ENCODE measurements at regions not wholly inside any gene's neighbourhood (a gene's known extent, or its start where the extent isn't known, plus 50 kb on each side); places are given as distances from the start of the nearest gene placed in this dataset.

DNA sequence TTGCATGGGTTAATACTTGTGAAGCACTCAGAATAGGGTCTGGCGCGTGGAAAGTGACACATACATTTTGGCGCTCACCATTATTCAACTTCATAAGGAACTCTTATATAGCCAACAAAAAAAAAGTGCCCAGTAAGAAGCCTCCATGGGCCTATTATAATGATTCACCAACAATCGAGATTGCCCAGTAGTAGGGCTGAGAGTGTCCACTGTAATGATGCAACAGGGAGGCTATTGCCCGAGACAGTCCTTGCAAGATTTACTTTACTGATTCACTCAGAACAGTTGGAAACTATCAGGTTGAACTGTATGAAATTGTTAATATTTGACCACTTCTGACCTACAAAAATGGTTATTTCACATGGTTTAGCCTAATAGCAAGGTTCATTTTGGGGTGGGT is 86.0 kb downstream of the PJA1 start:
- in situ Hi-C loops (cut with HindIII; ENCODE audit: low pct_unique_long_range_greater_than_20kb, low sequenced_read_pairs) = no loop called here
- TF ChIP-seq JUND (IDR thresholded peaks at IDR 0.05; ENCODE audit: low read depth) = no peak
- DNase-seq (ENCODE audit: low read depth in 1 of 2, low spot score in 1 of 2) = no peak

- in situ Hi-C loops (cut with HindIII; ENCODE audit: low pct_unique_long_range_greater_than_20kb, low sequenced_read_pairs) = no loop called here
- TF ChIP-seq JUND (IDR thresholded peaks at IDR 0.05; ENCODE audit: low read depth) = no peak
- DNase-seq (ENCODE audit: low read depth in 1 of 2, low spot score in 1 of 2) = no peak
These were observed 87.3 kb downstream of the PJA1 start for GRCh38 chrX:69077895-69078455.

GRCh38 chrX:69076088-69076487 is 89.2 kb downstream of the PJA1 start:
- no peak for TF ChIP-seq JUND (IDR thresholded peaks at IDR 0.05; ENCODE audit: low read depth)
- DNase-seq (ENCODE audit: low read depth in 1 of 2, low spot score in 1 of 2) = no peak
- in situ Hi-C loops (cut with HindIII; ENCODE audit: low pct_unique_long_range_greater_than_20kb, low sequenced_read_pairs) = no loop called here

- in situ Hi-C loops (cut with HindIII; ENCODE audit: low pct_unique_long_range_greater_than_20kb, low sequenced_read_pairs) = no loop called here
- no peak for DNase-seq (ENCODE audit: low read depth in 1 of 2, low spot score in 1 of 2)
- no peak for TF ChIP-seq JUND (IDR thresholded peaks at IDR 0.05; ENCODE audit: low read depth)
These were observed 90.5 kb downstream of the PJA1 start for GRCh38 chrX:69074726-69075125.

DNA sequence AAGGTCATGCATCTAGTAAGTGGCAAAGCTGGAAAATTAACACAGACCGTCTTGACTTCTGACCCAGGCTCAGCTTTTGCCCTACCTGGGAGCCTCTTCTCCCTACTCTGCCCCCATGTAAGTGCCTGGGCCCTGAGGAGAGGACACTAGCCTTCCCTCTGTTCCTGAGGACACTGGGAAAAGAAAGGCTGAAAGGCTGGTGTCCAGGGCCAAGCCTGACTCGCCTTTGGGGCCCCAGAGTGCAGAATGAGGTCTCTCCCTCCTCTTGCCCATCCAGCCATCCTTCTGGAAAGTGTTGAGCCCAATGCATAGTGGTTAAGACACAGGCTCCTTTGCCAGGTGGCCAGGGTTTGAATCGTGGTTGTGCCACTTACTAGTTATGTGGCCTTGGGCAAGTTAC is 91.5 kb downstream of the PJA1 start:
- TF ChIP-seq JUND (IDR thresholded peaks at IDR 0.05; ENCODE audit: low read depth) = no peak
- DNase-seq (ENCODE audit: low read depth in 1 of 2, low spot score in 1 of 2) = no peak
- in situ Hi-C loops (cut with HindIII; ENCODE audit: low pct_unique_long_range_greater_than_20kb, low sequenced_read_pairs) = no loop called here

GRCh38 chrX:69073241-69073640 is 92.0 kb downstream of the PJA1 start:
- TF ChIP-seq JUND (IDR thresholded peaks at IDR 0.05; ENCODE audit: low read depth) = no peak
- no peak for DNase-seq (ENCODE audit: low read depth in 1 of 2, low spot score in 1 of 2)
- in situ Hi-C loops (cut with HindIII; ENCODE audit: low pct_unique_long_range_greater_than_20kb, low sequenced_read_pairs) = no loop called here

DNA sequence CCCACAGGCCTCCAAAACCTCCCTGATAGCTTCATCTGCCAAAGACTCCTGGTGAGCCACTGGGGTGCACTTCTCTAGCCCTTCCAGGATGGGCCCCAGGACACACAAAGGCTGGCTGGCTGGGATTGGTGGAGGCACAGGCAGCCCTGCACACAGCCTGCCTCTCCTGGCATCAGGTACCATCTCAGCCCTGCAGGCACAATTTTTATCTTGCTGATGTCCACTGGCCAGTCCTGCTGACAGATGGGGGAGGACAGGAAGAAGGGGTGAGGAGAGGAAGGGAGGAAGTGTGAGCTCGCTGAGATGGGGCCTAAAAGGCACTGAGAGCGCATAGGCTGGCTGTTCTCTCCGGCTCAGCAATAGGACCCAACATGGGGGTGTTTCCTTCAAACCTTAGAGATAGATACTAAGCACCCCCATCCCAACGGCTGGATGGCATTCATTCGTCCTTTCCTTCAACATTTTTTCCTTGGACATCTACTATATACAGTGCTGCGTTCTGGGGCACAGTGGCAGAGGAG is 92.7 kb downstream of the PJA1 start:
- in situ Hi-C loops (cut with HindIII; ENCODE audit: low pct_unique_long_range_greater_than_20kb, low sequenced_read_pairs) = no loop called here
- no peak for DNase-seq (ENCODE audit: low read depth in 1 of 2, low spot score in 1 of 2)
- no peak for TF ChIP-seq JUND (IDR thresholded peaks at IDR 0.05; ENCODE audit: low read depth)

DNA sequence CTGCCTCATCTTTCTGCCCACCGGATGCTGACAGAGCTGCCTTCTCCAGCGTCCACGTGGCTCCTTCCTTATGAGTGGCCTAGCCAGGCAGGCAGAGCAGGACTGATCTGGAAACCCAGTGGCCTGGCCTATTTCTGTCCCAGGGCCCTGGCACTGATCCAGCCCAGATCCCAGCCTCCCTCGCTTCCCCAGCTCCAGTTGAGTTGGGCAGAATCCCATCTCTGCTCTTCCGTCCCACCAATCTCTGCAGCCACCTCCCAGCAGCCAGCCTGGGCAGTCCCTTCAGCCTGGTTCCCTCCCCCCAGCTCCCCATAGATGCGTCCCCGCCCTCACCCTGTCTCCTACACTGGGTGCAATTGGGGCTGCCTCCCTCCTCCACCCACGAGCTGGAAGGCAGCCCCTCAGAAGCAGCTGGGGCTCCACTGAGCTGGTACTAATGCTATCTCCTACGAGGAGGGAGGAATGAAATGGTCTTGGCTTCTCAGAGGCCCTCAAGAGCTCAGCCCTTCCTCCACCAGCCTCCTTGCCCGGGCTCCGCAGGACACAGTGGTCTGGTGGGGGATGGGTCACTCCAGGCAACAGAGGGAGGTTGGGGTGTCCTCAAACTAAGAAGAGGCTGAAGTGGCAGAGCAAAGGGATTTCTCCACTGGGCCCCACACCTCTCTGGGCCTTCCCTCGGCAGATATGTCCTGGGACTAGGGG is 94.2 kb downstream of the PJA1 start:
- in situ Hi-C loops (cut with HindIII; ENCODE audit: low pct_unique_long_range_greater_than_20kb, low sequenced_read_pairs) = no loop called here
- no peak for TF ChIP-seq JUND (IDR thresholded peaks at IDR 0.05; ENCODE audit: low read depth)

GRCh38 chrX:69069876-69070275 is 95.4 kb downstream of the PJA1 start:
- in situ Hi-C loops (cut with HindIII; ENCODE audit: low pct_unique_long_range_greater_than_20kb, low sequenced_read_pairs) = no loop called here
- no peak for DNase-seq (ENCODE audit: low read depth in 1 of 2, low spot score in 1 of 2)
- TF ChIP-seq JUND (IDR thresholded peaks at IDR 0.05; ENCODE audit: low read depth) = no peak

More for the DNA sequence above, 94.2 kb downstream of the PJA1 start:
- no peak for DNase-seq (ENCODE audit: low read depth in 1 of 2, low spot score in 1 of 2)

- no peak for DNase-seq (ENCODE audit: low read depth in 1 of 2, low spot score in 1 of 2)
- no peak for TF ChIP-seq JUND (IDR thresholded peaks at IDR 0.05; ENCODE audit: low read depth)
- in situ Hi-C loops (cut with HindIII; ENCODE audit: low pct_unique_long_range_greater_than_20kb, low sequenced_read_pairs) = no loop called here
These were observed 96.2 kb downstream of the PJA1 start for GRCh38 chrX:69069086-69069445.

DNA sequence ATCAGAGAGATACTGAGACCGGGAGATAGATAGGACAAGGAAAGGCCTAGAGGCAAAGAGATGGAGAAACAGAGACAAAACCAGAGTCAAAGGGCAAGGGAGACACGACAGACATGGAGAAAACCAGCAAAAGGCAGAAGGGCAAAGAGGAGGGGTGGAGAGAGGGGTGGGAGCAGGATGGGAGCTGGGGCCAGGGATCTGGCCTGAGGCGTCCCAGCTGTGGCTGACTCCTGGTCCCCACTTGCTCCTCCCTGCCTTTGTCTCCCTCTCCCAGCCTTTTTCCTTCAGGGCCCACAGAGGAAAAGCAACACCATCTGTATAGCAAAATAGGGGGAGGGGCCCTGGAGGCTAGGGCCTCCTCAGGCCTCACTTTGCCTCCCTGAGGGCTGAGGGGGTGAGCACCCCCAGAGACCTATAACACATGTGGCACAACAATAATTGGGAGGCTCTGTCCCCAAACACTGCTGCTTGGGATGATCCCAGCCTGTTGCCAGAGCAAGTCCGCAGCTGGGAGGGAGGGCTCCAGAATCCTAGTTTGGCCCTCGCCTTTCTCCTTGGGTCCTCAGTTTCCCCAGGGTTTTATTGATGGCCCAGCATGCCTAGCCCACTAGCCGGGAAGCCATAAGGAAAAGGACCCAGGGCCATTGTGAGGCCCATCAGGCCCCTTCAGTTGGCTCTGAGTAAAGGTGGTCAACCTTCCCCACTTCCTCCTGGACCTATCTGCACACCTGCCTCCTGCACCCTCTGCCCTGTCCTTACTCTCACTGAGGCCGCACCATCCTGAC is 96.8 kb downstream of the PJA1 start:
- TF ChIP-seq JUND (IDR thresholded peaks at IDR 0.05; ENCODE audit: low read depth) = no peak
- in situ Hi-C loops (cut with HindIII; ENCODE audit: low pct_unique_long_range_greater_than_20kb, low sequenced_read_pairs) = no loop called here
- no peak for DNase-seq (ENCODE audit: low read depth in 1 of 2, low spot score in 1 of 2)

GRCh38 chrX:69067841-69068240 is 97.4 kb downstream of the PJA1 start:
- no peak for DNase-seq (ENCODE audit: low read depth in 1 of 2, low spot score in 1 of 2)
- in situ Hi-C loops (cut with HindIII; ENCODE audit: low pct_unique_long_range_greater_than_20kb, low sequenced_read_pairs) = no loop called here
- no peak for TF ChIP-seq JUND (IDR thresholded peaks at IDR 0.05; ENCODE audit: low read depth)

- DNase-seq (ENCODE audit: low read depth in 1 of 2, low spot score in 1 of 2) = no peak
- no peak for TF ChIP-seq JUND (IDR thresholded peaks at IDR 0.05; ENCODE audit: low read depth)
- in situ Hi-C loops (cut with HindIII; ENCODE audit: low pct_unique_long_range_greater_than_20kb, low sequenced_read_pairs) = no loop called here
These were observed 98.2 kb downstream of the PJA1 start for GRCh38 chrX:69066966-69067525.

Measured in T47D (cell line).